ENCODE measurements at regions not wholly inside any gene's neighbourhood (a gene's known extent, or its start where the extent isn't known, plus 50 kb on each side); places are given as distances from the start of the nearest gene placed in this dataset.
A peak's percentile ranks its signal among the peaks of the same experiment; 100 is the strongest.
"Not testable (repeated sequence)": the region's sequence is repeated elsewhere in the genome, so short reads cannot be mapped to it uniquely, and the experiment has no call there.

DNA sequence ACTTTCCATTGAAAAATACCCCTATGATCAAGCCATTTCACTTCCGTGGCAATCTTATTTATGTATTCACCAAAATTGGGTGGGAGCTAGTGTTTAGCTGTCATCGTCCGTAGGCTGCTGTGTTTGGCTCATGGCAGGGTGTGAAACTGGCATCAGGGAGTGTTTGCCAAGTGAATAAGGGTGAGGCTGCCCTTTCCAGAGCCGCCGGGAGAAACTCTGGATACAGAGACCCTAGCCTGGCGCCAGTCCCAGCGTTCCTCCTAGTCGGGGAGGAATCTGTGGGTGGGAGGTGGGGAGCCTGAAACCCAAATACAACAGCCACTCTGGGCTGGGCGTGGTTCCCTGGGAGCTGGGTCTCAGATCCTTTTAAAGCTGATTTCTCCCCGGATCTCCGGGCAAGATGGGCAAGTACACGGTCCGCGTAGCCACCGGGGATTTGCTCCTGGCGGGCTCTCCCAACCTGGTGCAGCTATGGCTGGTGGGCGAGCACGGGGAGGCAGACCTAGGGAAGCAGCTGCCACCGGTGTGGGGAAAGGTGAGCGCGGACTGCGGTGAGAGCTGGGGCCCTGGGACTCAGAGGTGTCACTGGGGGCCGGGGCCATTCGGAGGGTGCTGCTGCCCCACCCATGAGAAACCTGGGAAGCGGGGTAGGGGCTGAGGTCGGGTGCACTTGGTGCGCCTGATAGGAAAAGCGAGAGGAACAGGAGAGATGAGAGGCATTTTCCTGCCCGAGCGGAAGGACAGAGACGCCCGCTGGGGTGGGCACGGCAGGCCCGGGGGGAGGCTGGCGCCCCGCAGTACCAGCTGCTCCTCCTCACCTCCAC lies 62.1 kb upstream of the TEKT1 start:
- DNase-seq (ENCODE audit: low spot score), result no peak

DNA sequence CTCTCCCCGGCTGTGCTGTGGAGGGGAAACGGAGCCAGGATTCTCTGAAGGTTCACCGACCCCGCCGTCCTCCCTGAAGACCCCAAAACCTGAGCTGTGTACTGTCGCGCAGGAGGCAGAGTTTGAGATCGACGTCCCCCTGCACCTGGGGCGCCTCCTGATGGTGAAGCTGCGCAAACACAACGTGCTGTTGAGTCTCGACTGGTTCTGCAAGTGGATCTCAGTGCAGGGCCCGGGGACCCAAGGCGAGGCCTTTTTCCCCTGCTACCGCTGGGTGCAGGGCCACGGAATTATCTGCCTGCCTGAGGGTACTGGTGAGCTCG lies 62.6 kb upstream of the TEKT1 start:
- DNase-seq (ENCODE audit: low spot score), result no peak

DNA sequence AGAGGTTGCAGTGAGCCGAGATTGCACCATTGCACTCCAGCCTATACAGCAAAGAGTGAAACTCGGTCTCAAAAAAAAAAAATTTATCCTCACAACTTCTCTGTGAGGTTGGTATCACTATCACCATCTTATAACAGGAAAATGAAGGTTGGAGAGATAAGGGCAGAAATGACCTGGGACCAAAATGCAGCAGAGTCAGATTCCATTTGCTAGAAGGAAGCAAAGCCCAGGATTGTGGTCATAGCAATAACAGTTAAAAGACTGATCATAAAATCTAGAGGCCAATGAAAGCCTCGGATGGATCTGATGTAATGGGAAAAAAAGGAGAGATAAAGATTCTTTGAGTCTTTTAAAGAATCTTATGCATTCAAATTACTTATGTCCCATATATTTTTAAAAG lies 69.6 kb upstream of the TEKT1 start:
- DNase-seq (ENCODE audit: low spot score), result no peak

DNA sequence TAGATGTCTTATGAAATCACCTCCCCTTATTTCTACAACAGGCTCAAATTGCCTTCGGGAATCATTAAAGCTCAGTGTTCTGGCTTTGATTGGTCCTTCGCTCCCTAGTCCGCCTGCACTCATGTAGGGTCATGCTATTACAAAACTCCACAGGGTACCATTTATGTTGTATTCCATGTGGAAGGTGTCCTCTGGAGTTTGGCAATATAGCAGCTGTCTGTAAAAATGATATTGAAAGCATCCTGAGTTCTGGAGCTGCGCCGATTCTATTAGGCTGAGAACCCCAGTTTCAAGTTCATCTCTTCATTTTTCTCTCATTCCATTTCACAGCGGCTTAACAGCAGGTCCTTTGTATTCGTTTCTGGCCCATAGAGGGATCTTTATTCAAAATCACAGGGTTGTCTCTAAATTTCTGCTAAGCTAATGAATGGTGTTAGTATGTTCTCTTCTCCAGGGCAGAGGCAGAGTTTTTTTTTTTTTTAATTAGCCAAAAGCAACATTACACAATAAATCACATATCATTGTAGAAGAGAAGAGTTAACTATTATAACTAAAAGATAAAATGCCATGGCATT lies 71.9 kb upstream of the TEKT1 start:
- DNase-seq (ENCODE audit: low spot score), result no peak

DNA sequence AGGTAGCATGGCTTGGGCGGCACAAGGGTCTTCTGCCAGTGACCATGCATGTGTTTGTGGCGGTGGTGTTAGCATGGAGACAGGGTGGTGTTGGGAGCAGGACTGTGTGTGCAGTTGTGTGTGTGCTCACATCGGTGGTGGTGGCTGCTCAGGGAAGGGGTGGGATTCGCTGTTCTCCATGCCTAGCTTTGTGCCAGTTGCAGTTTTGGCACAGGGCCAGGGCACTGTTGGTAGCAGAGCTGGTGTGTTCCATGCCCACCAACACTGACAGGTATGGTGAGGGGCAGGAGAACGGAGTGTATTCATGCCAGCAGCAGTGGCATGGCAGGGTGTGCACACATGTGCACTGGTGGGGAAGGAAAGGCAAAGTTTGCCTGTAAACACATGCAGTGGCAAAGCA lies 77.3 kb upstream of the TEKT1 start:
- no peak for DNase-seq (ENCODE audit: low spot score)

DNA sequence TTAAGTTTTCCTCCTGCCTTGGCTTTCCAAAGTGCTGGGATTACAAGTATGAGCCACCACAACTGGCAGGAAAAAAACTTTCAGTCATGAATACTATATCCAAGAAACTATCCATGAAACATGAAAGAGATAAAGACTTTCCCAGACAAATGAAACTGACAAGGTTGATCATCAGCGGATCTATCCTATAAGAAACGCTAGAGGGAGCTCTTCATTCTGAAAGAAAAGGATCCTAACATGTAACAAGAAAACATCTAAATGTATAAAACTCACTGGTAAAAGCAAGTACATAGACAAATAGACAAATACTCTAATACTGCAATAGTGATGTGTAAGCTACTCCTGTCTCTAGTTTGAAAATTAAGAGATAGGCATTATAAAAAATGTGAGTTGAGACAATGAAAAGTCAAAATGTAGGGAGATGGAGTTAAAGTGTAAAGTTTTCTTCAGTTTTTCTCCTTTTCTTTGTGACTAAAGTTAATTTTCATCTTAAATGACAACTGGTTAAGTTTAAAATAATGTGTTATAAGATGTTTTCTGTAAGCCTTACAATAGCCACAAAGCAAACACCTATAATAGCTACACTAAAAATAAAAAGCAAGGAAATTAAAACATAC lies 79.6 kb upstream of the TEKT1 start:
- peak; percentile 40 for DNase-seq (ENCODE audit: low spot score)

DNA sequence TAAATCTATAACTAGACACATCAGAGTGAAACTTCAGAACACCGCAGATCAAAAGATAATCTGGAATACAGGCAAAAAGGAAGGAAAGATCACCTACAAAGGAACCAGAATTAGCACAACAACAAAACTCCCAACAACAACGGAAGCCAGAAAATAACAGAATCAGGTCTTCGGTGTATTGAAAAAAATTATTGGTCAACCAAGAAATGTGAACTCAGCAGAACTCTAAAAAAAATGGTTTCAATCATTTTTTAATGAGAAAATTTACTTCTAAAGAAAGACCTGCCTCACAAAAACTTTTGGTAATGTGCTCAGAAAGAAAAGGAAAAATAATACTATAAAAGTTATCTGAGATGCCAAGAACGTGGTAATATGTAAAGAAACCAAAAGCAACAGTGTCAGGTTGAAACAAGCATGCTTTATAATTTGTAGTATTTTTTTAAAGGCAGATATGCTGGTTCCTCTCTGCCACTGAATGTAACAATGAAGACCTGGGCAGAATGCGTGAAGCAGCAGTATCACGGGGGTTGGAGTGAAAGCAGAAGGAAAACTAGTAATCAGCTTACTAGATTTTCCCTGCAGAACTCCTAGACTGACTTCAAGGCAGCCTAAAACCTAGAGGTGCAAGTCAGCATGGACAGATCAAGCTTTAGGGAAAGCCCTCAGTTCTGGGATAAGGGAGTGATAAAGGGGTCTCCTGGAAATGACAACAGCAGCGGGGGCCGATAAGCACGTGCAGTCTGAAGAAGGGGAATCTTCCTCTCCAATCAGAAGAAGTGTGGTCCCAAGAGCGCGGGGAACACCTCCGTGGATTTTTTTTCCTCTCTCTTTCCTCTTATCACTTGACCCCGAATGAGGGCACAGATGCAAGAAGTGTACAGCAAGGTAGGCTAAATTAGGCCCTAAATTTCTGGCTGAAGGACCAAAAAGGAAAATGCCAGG lies 80.9 kb upstream of the TEKT1 start:
- no peak for DNase-seq (ENCODE audit: low spot score)

DNA sequence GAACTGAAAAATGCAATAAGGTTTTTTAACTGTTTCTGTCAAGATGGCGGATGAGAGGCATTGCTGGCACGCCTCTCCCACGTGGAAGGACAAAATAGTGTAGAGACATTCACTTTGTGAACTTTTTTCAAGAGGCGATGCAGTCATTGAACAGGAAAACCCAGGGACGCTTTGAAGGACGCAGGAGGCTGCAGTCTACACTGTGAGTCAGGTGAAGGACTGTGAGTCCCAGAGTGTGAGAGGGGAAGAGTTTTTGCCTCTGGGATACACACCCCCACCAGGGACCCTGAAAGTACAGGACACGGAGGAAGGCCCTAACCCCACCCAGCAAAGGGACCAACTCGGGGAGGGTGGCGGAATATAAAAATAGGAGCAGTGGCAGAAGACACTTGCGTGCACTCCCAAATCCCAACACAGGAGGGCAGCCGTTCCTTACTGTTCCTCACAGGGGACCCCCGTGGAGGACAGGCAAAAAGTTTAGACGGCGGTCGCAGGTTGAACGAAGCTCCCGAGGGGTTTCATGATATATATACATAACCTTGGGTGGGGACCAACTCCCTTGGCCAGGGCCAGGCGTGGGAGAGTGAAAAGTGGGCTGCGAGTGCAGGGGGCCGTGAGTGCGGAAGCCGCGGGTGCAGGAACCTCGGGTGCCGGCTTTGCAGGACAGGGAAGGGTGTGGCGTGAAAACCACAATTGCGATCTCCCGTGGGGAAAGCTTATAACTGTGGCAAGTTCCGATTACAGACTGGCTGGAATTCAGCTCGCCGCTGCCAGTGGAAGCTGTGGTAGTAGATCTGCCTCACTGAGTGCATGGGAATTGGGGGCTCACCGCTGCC lies 82.0 kb upstream of the ALOX12 start:
- DNase-seq (ENCODE audit: low spot score), result peak; percentile 55

DNA sequence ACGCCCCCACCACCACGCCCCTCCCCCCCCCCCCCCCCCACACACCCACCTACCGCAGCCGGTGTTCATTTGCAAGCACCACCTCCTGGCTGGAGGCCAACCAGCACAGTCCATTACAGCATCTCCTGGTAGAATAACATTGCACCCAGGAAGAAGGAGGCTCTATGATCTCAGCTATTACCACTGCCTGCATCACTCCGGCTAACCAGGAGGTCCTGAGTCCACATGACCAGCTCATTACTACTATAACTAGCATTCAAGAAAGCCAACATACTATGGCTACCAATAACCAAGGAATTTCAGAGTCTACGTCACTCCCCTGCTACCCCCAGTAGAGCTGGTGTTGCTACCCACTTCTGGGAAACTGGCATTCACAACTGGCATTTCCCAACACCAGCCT lies 81.1 kb upstream of the ALOX12 start:
- peak; percentile 38 for DNase-seq (ENCODE audit: low spot score)

DNA sequence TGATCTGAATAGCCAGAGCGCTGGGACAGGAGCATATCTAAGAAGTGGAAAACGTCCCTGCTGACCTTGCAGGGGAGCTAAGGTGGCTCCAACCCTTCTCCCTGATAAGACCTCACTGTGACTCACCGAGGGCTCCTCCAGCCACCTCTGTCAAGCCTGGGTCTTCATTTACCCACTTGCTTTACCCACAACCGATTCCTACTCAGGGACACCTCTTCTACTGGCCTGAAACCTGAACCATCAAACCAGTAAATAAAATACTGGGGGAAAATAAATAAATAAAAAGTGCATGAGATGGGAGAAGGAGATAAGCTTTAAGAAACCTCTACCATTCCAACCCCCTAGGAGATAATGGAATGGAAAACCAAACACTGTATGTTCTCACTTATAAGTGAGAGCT lies 80.2 kb upstream of the ALOX12 start:
- no peak for DNase-seq (ENCODE audit: low spot score)

DNA sequence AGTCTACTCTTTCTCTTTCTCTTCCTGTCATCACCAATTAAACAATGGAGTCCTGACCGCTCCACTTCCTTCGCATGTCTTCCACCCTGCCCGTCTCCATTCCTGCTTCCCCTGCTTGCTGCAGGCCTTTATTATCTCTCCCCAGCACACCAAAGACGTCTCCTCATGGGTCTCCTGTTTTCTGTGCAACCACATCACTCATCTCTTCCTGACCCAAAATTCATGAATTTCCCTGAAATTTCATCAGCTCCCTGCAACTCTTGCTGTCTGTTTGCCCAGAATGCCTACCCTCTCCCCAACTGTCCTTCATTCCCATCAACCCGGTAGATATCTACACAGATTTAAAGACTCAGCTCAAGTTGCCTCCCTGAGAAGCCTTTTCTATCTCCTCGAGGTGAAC lies 76.7 kb upstream of the ALOX12 start:
- DNase-seq (ENCODE audit: low spot score), result no peak

DNA sequence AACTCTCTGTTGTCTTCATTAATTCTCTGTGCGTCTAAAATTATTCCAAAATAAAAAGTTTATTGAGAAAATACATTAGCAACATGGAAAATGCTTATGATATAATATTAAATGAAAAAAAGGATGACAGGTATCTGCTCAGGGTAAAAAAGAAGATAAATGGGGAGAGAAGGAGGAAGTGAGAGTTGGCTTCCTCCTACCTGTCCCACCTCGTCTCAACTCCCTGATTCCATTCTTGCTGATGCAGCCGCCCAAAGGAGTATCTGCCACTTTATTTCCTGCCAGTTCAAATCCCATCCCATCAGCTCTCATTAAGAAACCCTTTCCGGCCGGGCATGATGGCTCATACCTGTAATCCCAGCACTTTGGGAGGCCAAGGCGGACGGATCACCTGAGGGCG lies 72.5 kb upstream of the ALOX12 start:
- no peak for DNase-seq (ENCODE audit: low spot score)

DNA sequence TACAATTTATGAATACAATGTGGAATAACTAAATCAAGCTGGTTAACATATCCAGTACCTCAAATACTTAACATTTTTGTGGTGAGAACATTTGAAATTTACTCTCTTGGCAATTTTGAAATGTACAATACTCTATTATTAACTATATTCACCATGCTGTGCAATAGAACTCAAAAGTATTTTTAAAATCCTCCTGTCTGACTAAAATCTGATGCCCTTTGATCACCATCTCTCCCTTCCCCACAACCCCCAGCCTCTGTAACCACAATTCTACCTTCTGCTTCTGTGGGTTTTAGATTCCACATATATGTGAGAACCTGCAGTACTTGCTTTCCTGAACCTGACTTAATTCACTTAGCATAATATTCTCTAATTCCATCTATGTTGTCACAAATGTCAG lies 71.6 kb upstream of the ALOX12 start:
- peak; percentile 8 for DNase-seq (ENCODE audit: low spot score)

DNA sequence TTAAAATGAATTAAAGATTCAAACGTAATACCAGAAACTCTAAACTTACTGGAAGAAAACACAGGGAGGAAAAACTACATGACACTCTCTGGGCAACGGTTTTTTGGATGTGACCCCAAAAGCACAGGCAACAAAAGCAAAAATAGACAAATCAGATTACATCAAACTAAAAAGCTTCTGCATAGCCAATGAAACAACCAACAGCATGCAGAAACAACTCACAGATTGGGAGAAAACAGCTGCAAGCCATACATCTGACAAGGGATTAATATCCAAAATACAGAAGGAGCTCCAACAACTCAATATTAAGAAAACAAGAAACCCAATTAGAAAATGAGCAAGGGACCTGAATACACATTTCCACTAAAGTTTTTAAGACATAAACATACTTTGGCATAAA lies 69.2 kb upstream of the ALOX12 start:
- no peak for DNase-seq (ENCODE audit: low spot score)

DNA sequence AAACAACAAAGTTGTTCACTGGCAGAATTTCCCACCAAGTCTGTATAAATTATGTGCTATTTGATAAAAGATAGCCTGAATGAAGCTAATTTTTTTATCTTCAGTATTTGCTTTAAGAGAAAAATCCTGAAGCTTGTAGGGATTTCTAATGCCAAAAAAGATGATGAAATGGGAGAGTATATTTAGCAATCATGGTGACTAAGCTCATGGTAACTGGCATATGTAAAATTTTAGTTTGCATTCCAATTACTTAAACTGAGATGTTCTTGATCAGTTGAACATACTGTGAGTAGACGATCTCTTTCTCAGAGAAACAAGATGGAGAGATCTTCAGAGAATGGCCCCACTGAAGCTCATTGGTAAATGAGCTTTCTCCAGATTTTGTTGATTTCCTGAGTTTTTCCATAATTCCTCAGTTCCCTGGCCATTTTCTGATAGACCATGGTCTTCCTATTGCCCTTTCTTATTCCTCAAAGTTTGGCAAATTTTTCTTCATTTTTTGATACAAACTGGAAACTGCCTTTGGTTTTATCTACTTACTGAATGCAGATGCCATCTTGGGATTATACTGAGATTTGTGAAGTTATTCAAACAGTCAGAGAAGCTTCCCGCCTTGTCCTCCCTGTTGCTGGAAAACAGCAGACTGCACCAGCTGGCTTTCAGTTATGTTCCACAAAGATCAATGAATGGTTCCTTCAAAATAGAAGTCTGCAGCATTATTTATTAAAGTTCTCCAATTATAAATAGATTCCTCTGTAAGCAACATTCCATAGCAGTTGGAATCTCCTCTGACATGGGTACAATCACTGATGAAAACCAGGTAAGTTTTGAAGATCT lies 68.3 kb upstream of the ALOX12 start:
- DNase-seq (ENCODE audit: low spot score), result peak; percentile 14

DNA sequence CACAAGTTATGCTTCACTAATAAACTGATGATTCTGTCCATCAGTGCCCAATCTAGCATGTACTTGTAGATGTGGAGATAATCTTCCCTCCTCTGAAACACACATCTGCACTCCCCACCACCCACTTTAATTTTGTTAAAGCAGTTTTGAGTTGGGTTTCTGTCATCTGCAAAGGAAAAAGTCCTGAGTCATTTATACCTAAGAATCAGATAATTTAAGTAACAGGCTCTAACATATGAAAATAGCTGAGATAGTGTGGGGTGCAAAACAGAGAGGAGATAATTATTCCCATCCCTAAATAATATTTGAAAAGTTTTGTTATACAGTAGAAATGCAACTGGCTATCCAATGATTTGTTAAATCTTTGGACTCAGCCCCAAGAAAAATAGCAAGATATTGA lies 67.7 kb upstream of the ALOX12 start:
- no peak for DNase-seq (ENCODE audit: low spot score)

DNA sequence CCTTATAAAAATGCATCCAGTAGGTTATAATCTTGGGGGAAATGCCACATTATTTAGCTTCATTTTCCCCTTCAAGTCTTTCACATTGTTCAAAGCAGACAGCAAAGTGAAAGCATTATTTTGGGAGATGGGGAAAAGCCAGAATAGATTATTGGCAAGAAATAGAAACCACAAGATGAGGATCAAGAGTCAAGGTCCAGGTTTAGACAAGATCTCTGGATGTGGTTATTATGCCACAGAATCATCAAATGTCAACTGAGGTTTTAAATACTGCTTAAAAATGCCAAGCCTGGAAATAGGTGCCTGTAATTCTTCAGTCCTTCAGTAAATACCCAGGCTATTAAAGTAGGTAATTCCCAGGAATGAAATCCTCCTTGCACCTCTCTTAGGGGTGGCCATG lies 65.1 kb upstream of the ALOX12 start:
- DNase-seq (ENCODE audit: low spot score), result no peak

DNA sequence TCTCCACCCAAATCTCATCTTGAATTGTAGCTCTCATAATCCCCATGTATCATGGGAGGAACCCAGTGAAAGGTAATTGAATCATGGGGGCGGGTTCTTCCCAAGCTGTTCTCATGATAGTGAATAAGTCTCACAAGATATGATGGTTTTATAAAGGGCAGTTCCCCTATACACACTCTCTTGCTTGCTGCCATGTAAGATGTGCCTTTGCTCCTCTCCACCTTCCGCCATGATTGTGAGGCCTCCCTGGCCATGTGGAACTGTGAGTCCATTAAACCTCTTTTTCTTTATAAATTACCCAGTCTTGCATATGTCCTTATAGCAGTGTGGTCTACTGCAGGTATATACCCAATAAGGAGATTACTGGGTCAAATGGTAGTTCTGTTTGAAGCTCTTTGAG lies 61.3 kb upstream of the ALOX12 start:
- DNase-seq (ENCODE audit: low spot score), result not testable (repeated sequence)

DNA sequence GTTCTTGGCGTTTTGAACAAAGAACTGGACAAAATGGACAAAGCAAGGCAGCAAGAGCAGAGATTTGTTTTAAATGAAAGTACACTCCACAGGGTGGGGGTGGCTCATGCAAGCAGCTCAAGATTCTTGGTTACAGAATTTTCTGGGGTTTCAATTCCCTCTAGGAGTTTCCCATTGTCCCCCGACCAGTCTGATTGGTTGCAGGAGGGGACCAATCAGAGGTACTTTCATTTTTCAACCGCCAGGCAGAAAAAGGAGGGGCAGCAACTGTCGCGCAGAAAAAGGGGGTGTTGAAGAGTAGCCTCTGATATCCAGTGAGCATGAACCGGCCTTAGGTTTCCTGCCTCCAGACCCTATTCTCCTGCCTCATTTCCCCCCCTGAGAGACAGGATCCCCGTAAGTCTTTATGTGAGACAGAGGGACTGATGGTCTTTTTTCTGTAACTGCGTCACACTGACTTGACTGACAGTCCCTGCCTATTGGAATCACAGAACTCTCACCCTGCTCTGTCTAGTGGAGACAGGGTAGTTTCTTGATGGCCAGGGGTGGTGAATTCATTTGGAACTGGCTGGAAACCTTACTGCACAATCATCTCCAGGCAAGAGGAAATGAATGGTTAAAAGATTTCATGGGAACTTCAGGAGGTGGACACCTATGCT lies 59.4 kb upstream of the ALOX12 start:
- peak; percentile 66 for DNase-seq (ENCODE audit: low spot score)

DNA sequence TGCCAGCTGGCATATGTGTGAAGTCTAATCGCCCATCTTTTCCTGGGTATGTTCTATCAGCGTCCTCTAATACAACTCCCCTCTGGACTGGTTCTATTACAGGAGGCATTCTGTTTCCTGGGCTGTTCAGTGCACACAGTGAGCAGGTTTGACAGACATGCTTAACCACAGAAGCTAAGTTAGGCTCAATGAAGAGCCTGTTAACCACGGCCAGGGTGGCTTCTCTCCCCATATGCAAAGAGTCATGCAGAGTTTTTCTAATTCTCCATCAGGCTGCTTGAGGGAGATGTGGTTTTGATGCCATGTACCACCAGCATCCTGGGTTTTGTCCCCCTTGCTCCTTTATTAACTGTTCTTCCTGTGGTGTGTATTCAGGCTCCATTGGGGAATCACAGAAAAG lies 57.2 kb upstream of the ALOX12 start:
- DNase-seq (ENCODE audit: low spot score), result no peak

All from A172 (cell line).